ENCODE measurements at regions not wholly inside any gene's neighbourhood (a gene's known extent, or its start where the extent isn't known, plus 50 kb on each side); places are given as distances from the start of the nearest gene placed in this dataset.

DNA sequence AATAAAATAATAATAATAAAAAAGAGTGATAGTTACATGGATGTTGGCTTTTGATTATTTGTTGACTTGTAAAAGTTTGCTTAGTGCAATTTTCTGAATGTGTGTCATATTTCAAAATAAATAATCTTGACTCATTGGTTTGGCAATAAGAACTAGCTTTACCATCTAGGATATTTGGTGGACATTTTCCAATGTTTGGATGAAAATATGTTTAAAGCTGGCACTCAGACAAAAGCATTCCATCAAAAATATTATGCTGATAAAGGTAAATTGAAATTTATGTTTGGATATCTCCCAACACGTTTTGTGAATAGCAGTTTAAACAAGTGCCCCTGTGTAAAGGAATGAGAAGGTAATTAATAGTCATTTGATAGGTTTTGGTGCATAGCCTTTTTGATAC, 62.5 kb upstream of the KCNMA1 start (continued):
- no peak for TF ChIP-seq EZH2phosphoT487 (IDR thresholded peaks at IDR 0.05; ENCODE audit: unreplicated experiment)
- no peak for TF ChIP-seq POLR2AphosphoS5 (IDR thresholded peaks at IDR 0.05; ENCODE audit: low read depth)
- TF ChIP-seq, protein P1, sequence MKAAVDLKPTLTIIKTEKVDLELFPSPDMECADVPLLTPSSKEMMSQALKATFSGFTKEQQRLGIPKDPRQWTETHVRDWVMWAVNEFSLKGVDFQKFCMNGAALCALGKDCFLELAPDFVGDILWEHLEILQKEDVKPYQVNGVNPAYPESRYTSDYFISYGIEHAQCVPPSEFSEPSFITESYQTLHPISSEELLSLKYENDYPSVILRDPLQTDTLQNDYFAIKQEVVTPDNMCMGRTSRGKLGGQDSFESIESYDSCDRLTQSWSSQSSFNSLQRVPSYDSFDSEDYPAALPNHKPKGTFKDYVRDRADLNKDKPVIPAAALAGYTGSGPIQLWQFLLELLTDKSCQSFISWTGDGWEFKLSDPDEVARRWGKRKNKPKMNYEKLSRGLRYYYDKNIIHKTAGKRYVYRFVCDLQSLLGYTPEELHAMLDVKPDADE (IDR thresholded peaks at IDR 0.05): no peak
- TF ChIP-seq, protein P2, sequence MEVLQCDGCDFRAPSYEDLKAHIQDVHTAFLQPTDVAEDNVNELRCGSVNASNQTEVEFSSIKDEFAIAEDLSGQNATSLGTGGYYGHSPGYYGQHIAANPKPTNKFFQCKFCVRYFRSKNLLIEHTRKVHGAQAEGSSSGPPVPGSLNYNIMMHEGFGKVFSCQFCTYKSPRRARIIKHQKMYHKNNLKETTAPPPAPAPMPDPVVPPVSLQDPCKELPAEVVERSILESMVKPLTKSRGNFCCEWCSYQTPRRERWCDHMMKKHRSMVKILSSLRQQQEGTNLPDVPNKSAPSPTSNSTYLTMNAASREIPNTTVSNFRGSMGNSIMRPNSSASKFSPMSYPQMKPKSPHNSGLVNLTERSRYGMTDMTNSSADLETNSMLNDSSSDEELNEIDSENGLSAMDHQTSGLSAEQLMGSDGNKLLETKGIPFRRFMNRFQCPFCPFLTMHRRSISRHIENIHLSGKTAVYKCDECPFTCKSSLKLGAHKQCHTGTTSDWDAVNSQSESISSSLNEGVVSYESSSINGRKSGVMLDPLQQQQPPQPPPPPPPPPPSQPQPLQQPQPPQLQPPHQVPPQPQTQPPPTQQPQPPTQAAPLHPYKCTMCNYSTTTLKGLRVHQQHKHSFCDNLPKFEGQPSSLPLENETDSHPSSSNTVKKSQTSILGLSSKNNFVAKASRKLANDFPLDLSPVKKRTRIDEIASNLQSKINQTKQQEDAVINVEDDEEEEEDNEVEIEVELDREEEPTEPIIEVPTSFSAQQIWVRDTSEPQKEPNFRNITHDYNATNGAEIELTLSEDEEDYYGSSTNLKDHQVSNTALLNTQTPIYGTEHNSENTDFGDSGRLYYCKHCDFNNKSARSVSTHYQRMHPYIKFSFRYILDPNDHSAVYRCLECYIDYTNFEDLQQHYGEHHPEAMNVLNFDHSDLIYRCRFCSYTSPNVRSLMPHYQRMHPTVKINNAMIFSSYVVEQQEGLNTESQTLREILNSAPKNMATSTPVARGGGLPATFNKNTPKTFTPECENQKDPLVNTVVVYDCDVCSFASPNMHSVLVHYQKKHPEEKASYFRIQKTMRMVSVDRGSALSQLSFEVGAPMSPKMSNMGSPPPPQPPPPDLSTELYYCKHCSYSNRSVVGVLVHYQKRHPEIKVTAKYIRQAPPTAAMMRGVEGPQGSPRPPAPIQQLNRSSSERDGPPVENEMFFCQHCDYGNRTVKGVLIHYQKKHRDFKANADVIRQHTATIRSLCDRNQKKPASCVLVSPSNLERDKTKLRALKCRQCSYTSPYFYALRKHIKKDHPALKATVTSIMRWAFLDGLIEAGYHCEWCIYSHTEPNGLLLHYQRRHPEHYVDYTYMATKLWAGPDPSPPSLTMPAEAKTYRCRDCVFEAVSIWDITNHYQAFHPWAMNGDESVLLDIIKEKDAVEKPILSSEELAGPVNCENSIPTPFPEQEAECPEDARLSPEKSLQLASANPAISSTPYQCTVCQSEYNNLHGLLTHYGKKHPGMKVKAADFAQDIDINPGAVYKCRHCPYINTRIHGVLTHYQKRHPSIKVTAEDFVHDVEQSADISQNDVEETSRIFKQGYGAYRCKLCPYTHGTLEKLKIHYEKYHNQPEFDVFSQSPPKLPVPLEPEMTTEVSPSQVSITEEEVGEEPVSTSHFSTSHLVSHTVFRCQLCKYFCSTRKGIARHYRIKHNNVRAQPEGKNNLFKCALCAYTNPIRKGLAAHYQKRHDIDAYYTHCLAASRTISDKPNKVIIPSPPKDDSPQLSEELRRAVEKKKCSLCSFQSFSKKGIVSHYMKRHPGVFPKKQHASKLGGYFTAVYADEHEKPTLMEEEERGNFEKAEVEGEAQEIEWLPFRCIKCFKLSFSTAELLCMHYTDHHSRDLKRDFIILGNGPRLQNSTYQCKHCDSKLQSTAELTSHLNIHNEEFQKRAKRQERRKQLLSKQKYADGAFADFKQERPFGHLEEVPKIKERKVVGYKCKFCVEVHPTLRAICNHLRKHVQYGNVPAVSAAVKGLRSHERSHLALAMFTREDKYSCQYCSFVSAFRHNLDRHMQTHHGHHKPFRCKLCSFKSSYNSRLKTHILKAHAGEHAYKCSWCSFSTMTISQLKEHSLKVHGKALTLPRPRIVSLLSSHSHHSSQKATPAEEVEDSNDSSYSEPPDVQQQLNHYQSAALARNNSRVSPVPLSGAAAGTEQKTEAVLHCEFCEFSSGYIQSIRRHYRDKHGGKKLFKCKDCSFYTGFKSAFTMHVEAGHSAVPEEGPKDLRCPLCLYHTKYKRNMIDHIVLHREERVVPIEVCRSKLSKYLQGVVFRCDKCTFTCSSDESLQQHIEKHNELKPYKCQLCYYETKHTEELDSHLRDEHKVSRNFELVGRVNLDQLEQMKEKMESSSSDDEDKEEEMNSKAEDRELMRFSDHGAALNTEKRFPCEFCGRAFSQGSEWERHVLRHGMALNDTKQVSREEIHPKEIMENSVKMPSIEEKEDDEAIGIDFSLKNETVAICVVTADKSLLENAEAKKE (CRISPR knock-in tag; IDR thresholded peaks at IDR 0.05): no peak
- no peak for TF ChIP-seq EZH2 (IDR thresholded peaks at IDR 0.05; ENCODE audit: low read depth, unreplicated experiment)
- no peak for TF ChIP-seq ZNF114 (CRISPR knock-in tag; IDR thresholded peaks at IDR 0.05)

DNA sequence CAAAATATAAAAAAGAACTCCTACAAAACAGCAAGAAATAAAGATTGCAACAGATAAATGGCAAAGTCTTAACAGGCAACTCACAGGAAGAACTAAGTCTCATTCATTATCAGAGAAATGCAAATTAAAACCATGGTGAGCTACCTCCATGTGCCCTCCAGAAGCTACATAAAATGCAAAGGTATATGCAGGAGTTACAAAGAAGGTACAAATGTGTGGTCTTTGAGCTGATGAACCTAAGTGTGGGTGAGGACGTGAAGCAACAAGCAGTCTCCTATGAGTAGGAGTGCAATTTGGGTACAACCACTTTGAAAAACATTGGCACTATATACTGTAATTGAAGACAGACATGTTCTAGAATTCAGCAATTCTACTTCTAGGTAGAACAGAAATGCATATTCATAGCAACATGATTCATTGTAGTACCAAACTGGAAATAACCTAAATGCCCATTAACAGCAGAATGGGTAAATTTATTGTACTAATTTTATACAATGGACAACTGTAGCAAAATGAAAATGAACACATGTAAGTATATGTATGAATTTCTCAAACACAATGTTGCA, 61.6 kb upstream of the KCNMA1 start:
- Mint-ChIP-seq H3K27ac (no peak overlapping the region), H3K4me1 (peaks cover 13% of the 10 kb centered on the region), H3K4me3 (no peak overlapping the region), H3K27me3 (ENCODE audit: insufficient read depth, low read depth, poor library complexity) (peaks cover 4% of the 10 kb centered on the region), H3K9me3 (no peaks in the 10 kb centered on the region), H3K36me3 (ENCODE audit: low read depth) (no peaks in the 10 kb centered on the region)
- Histone ChIP-seq H3K27me3 (ENCODE audit: insufficient read depth) (no peaks in the 10 kb centered on the region), H3K27ac (ENCODE audit: low read depth) (no peak overlapping the region), H3K4me2 (no peak overlapping the region), H2AFZ (no peak overlapping the region), H4K20me1 (replicated peaks; ENCODE audit: insufficient read depth) (no peaks in the 10 kb centered on the region), H3F3A (replicated peaks; ENCODE audit: low read depth) (no peaks in the 10 kb centered on the region), H3K9me2 (ENCODE audit: insufficient read depth) (no peaks in the 10 kb centered on the region), H3K36me3 (ENCODE audit: insufficient read depth) (no peaks in the 10 kb centered on the region), H3K4me3 (no peak overlapping the region), H3K79me2 (replicated peaks; ENCODE audit: insufficient read depth) (no peaks in the 10 kb centered on the region), H3K4me1 (ENCODE audit: insufficient read depth) (peaks cover 12% of the 10 kb centered on the region; the same call in 1 of the 2 replicates)
- DNase-seq (ENCODE audit: low spot score) (no peak), ATAC-seq (no peak)
- TF ChIP-seq EZH2phosphoT487 (IDR thresholded peaks at IDR 0.05; ENCODE audit: unreplicated experiment) (no peak), JUNB (IDR thresholded peaks at IDR 0.05; ENCODE audit: unreplicated experiment) (no peak), CREB1 (CRISPR knock-in tag; IDR thresholded peaks at IDR 0.05; ENCODE audit: low read depth) (no peak), POLR2AphosphoS5 (IDR thresholded peaks at IDR 0.05; ENCODE audit: low read depth) (no peak), ZNF331 (CRISPR knock-in tag; IDR thresholded peaks at IDR 0.05; ENCODE audit: low read depth) (no peak), EZH2 (IDR thresholded peaks at IDR 0.05; ENCODE audit: low read depth, unreplicated experiment) (no peak)
- TF ChIP-seq, protein P1 (IDR thresholded peaks at IDR 0.05): no peak
- TF ChIP-seq, protein P3, sequence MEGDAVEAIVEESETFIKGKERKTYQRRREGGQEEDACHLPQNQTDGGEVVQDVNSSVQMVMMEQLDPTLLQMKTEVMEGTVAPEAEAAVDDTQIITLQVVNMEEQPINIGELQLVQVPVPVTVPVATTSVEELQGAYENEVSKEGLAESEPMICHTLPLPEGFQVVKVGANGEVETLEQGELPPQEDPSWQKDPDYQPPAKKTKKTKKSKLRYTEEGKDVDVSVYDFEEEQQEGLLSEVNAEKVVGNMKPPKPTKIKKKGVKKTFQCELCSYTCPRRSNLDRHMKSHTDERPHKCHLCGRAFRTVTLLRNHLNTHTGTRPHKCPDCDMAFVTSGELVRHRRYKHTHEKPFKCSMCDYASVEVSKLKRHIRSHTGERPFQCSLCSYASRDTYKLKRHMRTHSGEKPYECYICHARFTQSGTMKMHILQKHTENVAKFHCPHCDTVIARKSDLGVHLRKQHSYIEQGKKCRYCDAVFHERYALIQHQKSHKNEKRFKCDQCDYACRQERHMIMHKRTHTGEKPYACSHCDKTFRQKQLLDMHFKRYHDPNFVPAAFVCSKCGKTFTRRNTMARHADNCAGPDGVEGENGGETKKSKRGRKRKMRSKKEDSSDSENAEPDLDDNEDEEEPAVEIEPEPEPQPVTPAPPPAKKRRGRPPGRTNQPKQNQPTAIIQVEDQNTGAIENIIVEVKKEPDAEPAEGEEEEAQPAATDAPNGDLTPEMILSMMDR (conservative IDR thresholded peaks at IDR 0.05; ENCODE audit: low read depth in 2 of 2): no peak

Measured in GM23338 (cell line).